SK-N-SH (cell line): ENCODE measurements at regions not wholly inside any gene's neighbourhood (a gene's known extent, or its start where the extent isn't known, plus 50 kb on each side); places are given as distances from the start of the nearest gene placed in this dataset.
"Not testable (repeated sequence)": the region's sequence is repeated elsewhere in the genome, so short reads cannot be mapped to it uniquely, and the experiment has no call there.

ENCODE experiments used
- CTCF ChIA-PET: fragments of 300-600, 350-600 bp; formaldehyde crosslinking; extraction: SDS; loops from one replicate; lab custom pipeline; 2021; lab: Yijun Ruan, JAX
- POLR2A ChIA-PET: fragments of 350-600 bp; sonication (Branson Sonifier 250); formaldehyde crosslinking; extraction: SDS; loops from one replicate; lab custom pipeline; 2020; ENCODE audit warnings: antibody characterized with exemption, inconsistent platforms; lab: Yijun Ruan, JAX
- DNase-seq: peaks from one replicate; pipeline ENCODE4 v3.0.0; 2012
- H2AFZ ChIP-seq: fragments of 200-600 bp; sonication (generic); 2 replicates; pipeline ENCODE4 v1.8.1; 2016; ENCODE audit warnings: antibody characterized with exemption, mild to moderate bottlenecking, low read depth
- H3F3A ChIP-seq: fragments of 200-600 bp; sonication (generic); replicated peaks from 2 replicates; pipeline ENCODE3; 2016; ENCODE audit warnings: antibody characterized with exemption, mild to moderate bottlenecking; ENCODE audit not compliant: insufficient read depth
- H3K27ac ChIP-seq, 2 experiments: fragments of 200-500 bp in 1 of 2; fragments of 200-600 bp in 1 of 2; sonication (Bioruptor generic) in 1 of 2; sonication (generic), shearing (Covaris generic) in 1 of 2; 2 replicates each; pipeline versions ENCODE4 v1.5.1 to v1.6.1; 2014 to 2016; ENCODE audit warnings: low read depth in 2 of 2, inconsistent platforms in 1 of 2, low read length in 1 of 2, mild to moderate bottlenecking in 1 of 2, mixed read lengths in 1 of 2
- H3K27me3 ChIP-seq: fragments of 200-600 bp; sonication (generic), shearing (Covaris generic); 2 replicates; pipeline ENCODE4 v1.6.1; 2016; ENCODE audit warnings: mixed run types; ENCODE audit not compliant: insufficient read depth
- H3K36me3 ChIP-seq, 2 experiments: fragments of 200-500 bp in 1 of 2; fragments of 200-600 bp in 1 of 2; sonication (Bioruptor generic) in 1 of 2; sonication (generic) in 1 of 2; replicated peaks in 1 of 2; 2 replicates each; pipeline versions ENCODE3 to v1.5.1; 2014 to 2016; ENCODE audit warnings: low read length in 1 of 2, mild to moderate bottlenecking in 1 of 2; ENCODE audit not compliant: insufficient read depth in 2 of 2, control insufficient read depth in 1 of 2
- H3K4me1 ChIP-seq, 2 experiments: fragments of 200-500 bp in 1 of 2; fragments of 200-600 bp in 1 of 2; sonication (Bioruptor generic) in 1 of 2; sonication (generic), shearing (Covaris generic) in 1 of 2; 2 replicates each; pipeline versions ENCODE4 v1.5.1 to v1.6.1; 2014 to 2016; ENCODE audit warnings: low read depth in 1 of 2, low read length in 1 of 2, mixed run types in 1 of 2; ENCODE audit not compliant: insufficient read depth in 2 of 2, control insufficient read depth in 1 of 2
- H3K4me2 ChIP-seq: fragments of 200-600 bp; sonication (generic), shearing (Covaris generic); 2 replicates; pipeline ENCODE4 v1.6.1; 2017; ENCODE audit warnings: mixed run types
- H3K4me3 ChIP-seq, 2 experiments: fragments of 200-500 bp in 1 of 2; fragments of 200-600 bp in 1 of 2; sonication (Bioruptor generic) in 1 of 2; sonication (generic), shearing (Covaris generic) in 1 of 2; 2 replicates each; pipeline versions ENCODE4 v1.5.1 to v1.8.1; 2014 to 2016; ENCODE audit warnings: low read depth in 2 of 2, inconsistent platforms in 1 of 2, low read length in 1 of 2, mild to moderate bottlenecking in 1 of 2, mixed read lengths in 1 of 2, moderate library complexity in 1 of 2
- H3K79me2 ChIP-seq: fragments of 200-600 bp; sonication (generic); 2 replicates; pipeline ENCODE4 v1.8.1; 2017; ENCODE audit warnings: mild to moderate bottlenecking; ENCODE audit not compliant: insufficient read depth
- H3K9ac ChIP-seq: fragments of 200-600 bp; sonication (generic); 2 replicates; pipeline ENCODE4 v1.6.1; 2017; ENCODE audit warnings: mixed run types
- H3K9me2 ChIP-seq: fragments of 200-600 bp; sonication (generic); 2 replicates; pipeline ENCODE4 v1.6.1; 2017; ENCODE audit warnings: mixed run types
- H3K9me3 ChIP-seq: fragments of 200-600 bp; sonication (generic); 2 replicates; pipeline ENCODE4 v1.6.1; 2017; ENCODE audit warnings: mixed run types, mild to moderate bottlenecking, moderate library complexity
- H4K20me1 ChIP-seq: fragments of 200-600 bp; sonication (generic); 2 replicates; pipeline ENCODE4 v1.6.1; 2017; ENCODE audit warnings: mild to moderate bottlenecking, mixed run types; ENCODE audit not compliant: insufficient read depth
- CHD2 ChIP-seq: fragments of 150-350 bp; IDR thresholded peaks from 2 replicates; pipeline ENCODE4 v1.6.1; 2018; ENCODE audit warnings: low read length; ENCODE audit not compliant: partially characterized antibody
- ELF1 ChIP-seq: IDR thresholded peaks from 2 replicates; pipeline ENCODE4 v1.4.0; 2012
- FOSL2 ChIP-seq: IDR thresholded peaks from 2 replicates; pipeline ENCODE4 v1.4.0; 2012; ENCODE audit warnings: low read depth, mild to moderate bottlenecking, moderate library complexity, borderline replicate concordance
- FOXJ3 ChIP-seq: sonication (generic); formaldehyde crosslinking; IDR thresholded peaks from 2 replicates; pipeline ENCODE4 v1.5.1; 2020; ENCODE audit warnings: mild to moderate bottlenecking, missing genetic modification reagents
- FOXM1 ChIP-seq: IDR thresholded peaks from 2 replicates; pipeline ENCODE4 v1.4.0; 2012; ENCODE audit warnings: low read depth, mild to moderate bottlenecking
- GABPA ChIP-seq: IDR thresholded peaks from 2 replicates; pipeline ENCODE4 v1.4.0; 2012; ENCODE audit warnings: low read depth, mild to moderate bottlenecking
- GATA2 ChIP-seq: sonication (generic); formaldehyde crosslinking; IDR thresholded peaks from 2 replicates; pipeline ENCODE4 v1.5.0; 2020; ENCODE audit warnings: mild to moderate bottlenecking, missing genetic modification reagents
- IRF3 ChIP-seq: fragments of 150-350 bp; IDR thresholded peaks from 2 replicates; pipeline ENCODE4 v1.6.1; 2016; ENCODE audit warnings: mild to moderate bottlenecking, low read depth, low read length
- JUND ChIP-seq: IDR thresholded peaks from 2 replicates; pipeline ENCODE4 v1.4.0; 2012
- MEF2A ChIP-seq: IDR thresholded peaks from 2 replicates; pipeline ENCODE4 v1.4.0; 2012; ENCODE audit warnings: low read depth, borderline replicate concordance
- NFIC ChIP-seq: IDR thresholded peaks from 2 replicates; pipeline ENCODE4 v1.4.0; 2012; ENCODE audit warnings: borderline replicate concordance
- PBX3 ChIP-seq: IDR thresholded peaks from 2 replicates; pipeline ENCODE4; 2012
- RXRA ChIP-seq: IDR thresholded peaks from 2 replicates; pipeline ENCODE4 v1.4.0; 2012; ENCODE audit warnings: low read depth, mild to moderate bottlenecking, borderline replicate concordance
- SMC3 ChIP-seq: IDR thresholded peaks from 2 replicates; pipeline ENCODE4 v1.6.1; 2012; ENCODE audit warnings: low read depth, low read length, improper control_type of control experiment
- TEAD4 ChIP-seq: IDR thresholded peaks from 2 replicates; pipeline ENCODE4 v1.4.0; 2012; ENCODE audit warnings: mild to moderate bottlenecking, borderline replicate concordance; ENCODE audit not compliant: insufficient read depth
- WGBS: methylation state at CpG from one replicate; pipeline ENCODE4 v1.1.6; 2017; ENCODE audit warnings: low lambda C conversion rate; 5-methylcytosine and 5-hydroxymethylcytosine counted together
- TF ChIP-seq, protein P1 (sequence below): fragments of 200-600 bp; sonication (generic); IDR thresholded peaks from 2 replicates; pipeline ENCODE4 v1.6.1; 2017; ENCODE audit warnings: antibody characterized with exemption, mild to moderate bottlenecking, moderate library complexity

DNA sequence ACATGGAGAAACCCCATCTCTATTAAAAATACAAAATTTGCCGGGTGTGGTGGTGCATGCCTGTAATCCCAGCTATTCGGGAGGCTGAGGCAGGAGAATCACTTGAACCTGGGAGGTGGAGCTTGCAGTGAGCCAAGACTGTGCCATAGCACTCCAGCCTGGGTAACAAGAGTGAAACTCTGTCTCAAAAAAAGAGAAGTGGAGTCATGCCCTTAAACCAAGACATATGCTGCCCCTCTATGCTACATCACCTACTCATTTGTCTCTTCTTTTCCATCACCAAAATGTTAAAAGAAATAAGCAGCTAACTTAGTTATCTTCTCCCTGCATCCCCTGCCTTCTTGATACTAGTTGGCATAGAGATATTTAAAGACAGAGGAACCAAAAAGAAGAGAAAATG lies 63.4 kb upstream of the RBPJ start:
- 83% methylated on average over 1 of the region's 2 CpGs for WGBS

GRCh38 chr4:26257850-26258249 lies 63.0 kb upstream of the RBPJ start:
- WGBS: 34% methylated on average over 2 of the region's 2 CpGs
- POLR2A ChIA-PET: no interaction called here
- Histone ChIP-seq H3K27ac (no peak overlapping the region), H3K36me3 (no peaks in the 10 kb centered on the region), H4K20me1 (no peaks in the 10 kb centered on the region), H3K79me2 (no peaks in the 10 kb centered on the region), H3F3A (no peaks in the 10 kb centered on the region), H3K4me1 (no peaks in the 10 kb centered on the region), H3K9me2 (no peaks in the 10 kb centered on the region), H2AFZ (no peak overlapping the region), H3K4me3 (no peak overlapping the region), H3K27me3 (no peaks in the 10 kb centered on the region), H3K9ac (no peak overlapping the region), H3K4me2 (no peak overlapping the region), H3K9me3 (no peaks in the 10 kb centered on the region)
- CTCF ChIA-PET: no interaction called here
- DNase-seq: no peak
- TF ChIP-seq ELF1: no peak
- no peak for TF ChIP-seq GATA2
- TF ChIP-seq SMC3: no peak
- TF ChIP-seq TEAD4: no peak
- TF ChIP-seq GABPA: no peak
- TF ChIP-seq FOSL2: no peak
- TF ChIP-seq FOXJ3 (CRISPR knock-in tag): no peak
- TF ChIP-seq FOXM1: no peak
- TF ChIP-seq RXRA: no peak
- TF ChIP-seq IRF3: no peak
- TF ChIP-seq JUND: no peak
- TF ChIP-seq, protein P1, sequence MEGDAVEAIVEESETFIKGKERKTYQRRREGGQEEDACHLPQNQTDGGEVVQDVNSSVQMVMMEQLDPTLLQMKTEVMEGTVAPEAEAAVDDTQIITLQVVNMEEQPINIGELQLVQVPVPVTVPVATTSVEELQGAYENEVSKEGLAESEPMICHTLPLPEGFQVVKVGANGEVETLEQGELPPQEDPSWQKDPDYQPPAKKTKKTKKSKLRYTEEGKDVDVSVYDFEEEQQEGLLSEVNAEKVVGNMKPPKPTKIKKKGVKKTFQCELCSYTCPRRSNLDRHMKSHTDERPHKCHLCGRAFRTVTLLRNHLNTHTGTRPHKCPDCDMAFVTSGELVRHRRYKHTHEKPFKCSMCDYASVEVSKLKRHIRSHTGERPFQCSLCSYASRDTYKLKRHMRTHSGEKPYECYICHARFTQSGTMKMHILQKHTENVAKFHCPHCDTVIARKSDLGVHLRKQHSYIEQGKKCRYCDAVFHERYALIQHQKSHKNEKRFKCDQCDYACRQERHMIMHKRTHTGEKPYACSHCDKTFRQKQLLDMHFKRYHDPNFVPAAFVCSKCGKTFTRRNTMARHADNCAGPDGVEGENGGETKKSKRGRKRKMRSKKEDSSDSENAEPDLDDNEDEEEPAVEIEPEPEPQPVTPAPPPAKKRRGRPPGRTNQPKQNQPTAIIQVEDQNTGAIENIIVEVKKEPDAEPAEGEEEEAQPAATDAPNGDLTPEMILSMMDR: no peak
- no peak for TF ChIP-seq CHD2
- no peak for TF ChIP-seq PBX3
- no peak for TF ChIP-seq NFIC
- no peak for TF ChIP-seq MEF2A

More for the DNA sequence above, 63.4 kb upstream of the RBPJ start:
- H3K9me3 ChIP-seq, H3K4me1 ChIP-seq, POLR2A ChIA-PET, H3F3A ChIP-seq, H3K27me3 ChIP-seq, H3K9ac ChIP-seq, H3K79me2 ChIP-seq, H3K9me2 ChIP-seq, H2AFZ ChIP-seq, CTCF ChIA-PET, H4K20me1 ChIP-seq, H3K27ac ChIP-seq, DNase-seq, H3K4me3 ChIP-seq, H3K4me2 ChIP-seq, H3K36me3 ChIP-seq: not testable (repeated sequence)
